ENCODE measurements at regions not wholly inside any gene's neighbourhood (a gene's known extent, or its start where the extent isn't known, plus 50 kb on each side); places are given as distances from the start of the nearest gene placed in this dataset.

- TF ChIP-seq CTCF (IDR thresholded peaks at IDR 0.05; ENCODE audit: insufficient read depth, low read length) (no peak), REST (IDR thresholded peaks at IDR 0.05; ENCODE audit: insufficient replicate concordance, low read depth) (no peak), GABPA (IDR thresholded peaks at IDR 0.05; ENCODE audit: low read depth) (no peak)
Measured at GRCh38 chr6:134512981-134513391, 195.1 kb upstream of the SGK1 start.

All from HL-60 (cell line).